NCI-H2227 treated with DMSO at 0.1 percent for 48 hours (cell line): ENCODE measurements at regions not wholly inside any gene's neighbourhood (a gene's known extent, or its start where the extent isn't known, plus 50 kb on each side); places are given as distances from the start of the nearest gene placed in this dataset.
"Not testable (repeated sequence)": the region's sequence is repeated elsewhere in the genome, so short reads cannot be mapped to it uniquely, and the experiment has no call there.

Experiments
- DNase-seq: peaks from one replicate; lab custom pipeline; 2025; lab: John Stamatoyannopoulos, UW

GRCh38 chr2:58441643-58442042 lies 200.5 kb upstream of the FANCL start:
- DNase-seq = no peak

GRCh38 chr2:58436872-58437271 lies 195.7 kb upstream of the FANCL start:
- no peak for DNase-seq

GRCh38 chr2:58435246-58435645 lies 194.1 kb upstream of the FANCL start:
- DNase-seq = no peak

- no peak for DNase-seq
Observed at GRCh38 chr2:58434692-58435091, 193.6 kb upstream of the FANCL start.

- DNase-seq = no peak
Observed at GRCh38 chr2:58432491-58433170, 191.5 kb upstream of the FANCL start.

- DNase-seq = peak; percentile 57
Observed at GRCh38 chr2:58429014-58429875, 188.1 kb upstream of the FANCL start.

- DNase-seq = peak; percentile 73
Observed at GRCh38 chr2:58428096-58429013, 187.2 kb upstream of the FANCL start.

GRCh38 chr2:58427572-58428095 lies 186.5 kb upstream of the FANCL start:
- DNase-seq = peak; percentile 77

- DNase-seq = no peak
Observed at GRCh38 chr2:58425368-58425767, 184.2 kb upstream of the FANCL start.

GRCh38 chr2:58419983-58420382 lies 178.9 kb upstream of the FANCL start:
- DNase-seq = no peak

- DNase-seq = no peak
Observed at GRCh38 chr2:58416696-58417095, 175.6 kb upstream of the FANCL start.

GRCh38 chr2:58414506-58414905 lies 173.4 kb upstream of the FANCL start:
- DNase-seq = no peak

GRCh38 chr2:58410549-58410948 lies 169.4 kb upstream of the FANCL start:
- DNase-seq = no peak

GRCh38 chr2:58407487-58407886 lies 166.4 kb upstream of the FANCL start:
- DNase-seq = no peak

GRCh38 chr2:58405341-58405740 lies 164.2 kb upstream of the FANCL start:
- no peak for DNase-seq

GRCh38 chr2:58401936-58402335 lies 160.8 kb upstream of the FANCL start:
- DNase-seq = no peak

GRCh38 chr2:58398406-58398805 lies 157.3 kb upstream of the FANCL start:
- no peak for DNase-seq

GRCh38 chr2:58387701-58388100 lies 146.6 kb upstream of the FANCL start:
- DNase-seq = no peak

GRCh38 chr2:58386904-58387303 lies 145.8 kb upstream of the FANCL start:
- not testable (repeated sequence) for DNase-seq

- DNase-seq = no peak
Observed at GRCh38 chr2:58378152-58378551, 137.0 kb upstream of the FANCL start.

- no peak for DNase-seq
Observed at GRCh38 chr2:58377181-58377580, 136.1 kb upstream of the FANCL start.

GRCh38 chr2:58376592-58376991 lies 135.5 kb upstream of the FANCL start:
- no peak for DNase-seq
